CD4-positive, alpha-beta T cell treated with Interleukin-21 for 1 hour (primary cell): ENCODE measurements at regions not wholly inside any gene's neighbourhood (a gene's known extent, or its start where the extent isn't known, plus 50 kb on each side); places are given as distances from the start of the nearest gene placed in this dataset.

Experiments
- DNase-seq: peaks from one replicate; pipeline ENCODE4 v3.0.0-alpha.2; 2020

DNA sequence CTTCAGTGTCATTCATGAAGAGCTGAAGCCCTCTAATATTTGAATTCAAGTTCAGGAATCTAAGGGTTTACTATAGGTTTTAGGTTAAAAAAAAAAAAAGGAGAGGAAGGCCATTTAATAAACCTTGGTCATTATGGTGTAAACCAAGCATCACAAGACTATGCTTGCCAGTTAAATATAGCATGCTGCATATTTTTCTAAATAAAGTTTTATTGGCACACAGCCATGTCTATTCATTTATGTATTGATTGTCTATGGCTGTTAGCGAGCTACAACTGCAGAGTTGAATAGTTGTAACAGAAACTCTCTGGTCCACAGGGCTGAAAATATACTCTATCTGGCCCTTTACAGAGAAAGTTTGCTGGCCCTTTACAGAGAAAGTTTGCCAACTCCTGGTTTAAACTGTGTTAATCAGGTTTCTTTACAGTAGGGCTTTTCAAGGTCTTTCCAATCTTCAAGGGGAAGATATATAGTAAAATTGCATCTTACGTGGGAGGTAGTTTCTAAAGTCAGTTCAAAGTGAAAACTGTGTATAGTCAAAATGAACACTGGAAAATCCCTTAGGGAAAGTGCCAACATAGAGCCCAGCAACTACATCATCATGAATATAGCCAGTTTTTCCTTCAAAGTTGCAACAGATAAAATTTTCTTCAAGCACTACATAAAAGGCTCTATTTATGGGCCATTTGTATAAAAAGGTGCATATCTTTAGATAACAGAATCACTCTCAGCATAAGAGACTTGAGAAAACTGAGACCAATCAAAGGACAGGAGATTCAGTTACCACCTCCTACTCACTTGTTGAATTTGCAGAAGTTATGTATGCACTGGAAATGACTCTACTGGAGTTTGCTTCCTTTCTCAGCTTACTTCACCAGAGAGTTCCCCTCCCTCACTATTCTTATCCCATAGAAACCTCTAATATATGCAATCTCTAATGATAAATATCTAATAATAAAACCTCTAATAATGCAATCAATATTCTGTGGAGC, 49.7 kb upstream of the FRMD4B start:
- DNase-seq: no peak
